ENCODE measurements at regions not wholly inside any gene's neighbourhood (a gene's known extent, or its start where the extent isn't known, plus 50 kb on each side); places are given as distances from the start of the nearest gene placed in this dataset.

GRCh38 chr22:44402196-44403111 is 89.7 kb upstream of the SHISAL1 start:
- H3K79me2 ChIP-seq (ENCODE audit: control insufficient read depth, insufficient read depth, low read length): no peaks in the 10 kb centered on the region
- no peak overlapping the region for H3K9ac ChIP-seq (ENCODE audit: control insufficient read depth, extremely low read depth, insufficient read depth, low read length)
- FAIRE-seq (no peak), DNase-seq (ENCODE audit: low read depth, low spot score) (no peak)
- peaks cover 3% of the 10 kb centered on the region for H3K27me3 ChIP-seq (ENCODE audit: control insufficient read depth, extremely low read depth, insufficient read depth, low read length)
- no peak overlapping the region for H3K4me3 ChIP-seq (ENCODE audit: control insufficient read depth in 2 of 3, extremely low read depth in 1 of 3, insufficient read depth in 2 of 3, low read depth in 1 of 3, low read length in 3 of 3)
- H3K4me2 ChIP-seq (ENCODE audit: control insufficient read depth, extremely low read depth, insufficient read depth, low read depth, low read length): no peak overlapping the region
- no peak for TF ChIP-seq CTCF (optimal IDR thresholded peaks at IDR 0.05 in 1 of 3, IDR thresholded peaks at IDR 0.05 in 1 of 3, conservative IDR thresholded peaks at IDR 0.05 in 1 of 3; ENCODE audit: extremely low read depth in 1 of 3, insufficient read depth in 2 of 3, low read length in 3 of 3)
- no peaks in the 10 kb centered on the region for H3K9me3 ChIP-seq (ENCODE audit: control insufficient read depth, low read depth, low read length)
- H3K4me1 ChIP-seq (ENCODE audit: control insufficient read depth, extremely low read depth, insufficient read depth, low read length): no peaks in the 10 kb centered on the region
- no peak overlapping the region for H2AFZ ChIP-seq (ENCODE audit: control insufficient read depth, low read length)
- no peaks in the 10 kb centered on the region for H4K20me1 ChIP-seq (ENCODE audit: control insufficient read depth, extremely low read depth, insufficient read depth, low read length)
- no peaks in the 10 kb centered on the region for H3K36me3 ChIP-seq (ENCODE audit: control insufficient read depth in 2 of 2, extremely low read depth in 1 of 2, insufficient read depth in 2 of 2, low read length in 2 of 2)
- dilution Hi-C loops (cut with MboI; ENCODE audit: extremely low pct_ligation_motif_present, low sequenced_read_pairs): no loop called here
- H3K27ac ChIP-seq (ENCODE audit: control insufficient read depth, insufficient read depth, low read length): no peak overlapping the region
- H3K9me1 ChIP-seq (ENCODE audit: control insufficient read depth, extremely low read depth, insufficient read depth, low read length): no peaks in the 10 kb centered on the region

- Histone ChIP-seq H3K4me2 (ENCODE audit: control insufficient read depth, extremely low read depth, insufficient read depth, low read depth, low read length) (no peak overlapping the region), H3K27ac (ENCODE audit: control insufficient read depth, insufficient read depth, low read length) (no peak overlapping the region), H3K79me2 (ENCODE audit: control insufficient read depth, insufficient read depth, low read length) (no peaks in the 10 kb centered on the region), H3K9me3 (ENCODE audit: control insufficient read depth, low read depth, low read length) (no peaks in the 10 kb centered on the region), H4K20me1 (ENCODE audit: control insufficient read depth, extremely low read depth, insufficient read depth, low read length) (no peaks in the 10 kb centered on the region), H2AFZ (ENCODE audit: control insufficient read depth, low read length) (no peak overlapping the region), H3K4me1 (ENCODE audit: control insufficient read depth, extremely low read depth, insufficient read depth, low read length) (no peaks in the 10 kb centered on the region), H3K4me3 (ENCODE audit: control insufficient read depth in 2 of 3, extremely low read depth in 1 of 3, insufficient read depth in 2 of 3, low read depth in 1 of 3, low read length in 3 of 3) (no peak overlapping the region), H3K36me3 (ENCODE audit: control insufficient read depth in 2 of 2, extremely low read depth in 1 of 2, insufficient read depth in 2 of 2, low read length in 2 of 2) (no peaks in the 10 kb centered on the region), H3K9ac (ENCODE audit: control insufficient read depth, extremely low read depth, insufficient read depth, low read length) (no peak overlapping the region), H3K9me1 (ENCODE audit: control insufficient read depth, extremely low read depth, insufficient read depth, low read length) (no peaks in the 10 kb centered on the region), H3K27me3 (ENCODE audit: control insufficient read depth, extremely low read depth, insufficient read depth, low read length) (peaks cover 3% of the 10 kb centered on the region)
- FAIRE-seq (no peak), DNase-seq (ENCODE audit: low read depth, low spot score) (no peak)
- dilution Hi-C loops (cut with MboI; ENCODE audit: extremely low pct_ligation_motif_present, low sequenced_read_pairs): no loop called here
- no peak for TF ChIP-seq EZH2 (IDR thresholded peaks at IDR 0.05; ENCODE audit: low read length)
- no peak for TF ChIP-seq CTCF (optimal IDR thresholded peaks at IDR 0.05 in 1 of 3, IDR thresholded peaks at IDR 0.05 in 1 of 3, conservative IDR thresholded peaks at IDR 0.05 in 1 of 3; ENCODE audit: extremely low read depth in 1 of 3, insufficient read depth in 2 of 3, low read length in 3 of 3)
Measured at GRCh38 chr22:44401783-44402110, 89.0 kb upstream of the SHISAL1 start.
